HL-60 (cell line): ENCODE measurements at regions not wholly inside any gene's neighbourhood (a gene's known extent, or its start where the extent isn't known, plus 50 kb on each side); places are given as distances from the start of the nearest gene placed in this dataset.

Experiments
- CTCF ChIP-seq: IDR thresholded peaks from one replicate; pipeline ENCODE4 v1.5.1; 2011; ENCODE audit warnings: low read length, control low read depth, inconsistent platforms; ENCODE audit not compliant: insufficient read depth
- GABPA ChIP-seq: IDR thresholded peaks from 2 replicates; pipeline ENCODE4 v1.6.1; 2012; ENCODE audit warnings: low read depth
- POLR2AphosphoS5 ChIP-seq: IDR thresholded peaks from 2 replicates; pipeline ENCODE4 v1.6.1; 2012; ENCODE audit warnings: low read depth
- TF ChIP-seq, protein P1 (sequence below): IDR thresholded peaks from 2 replicates; pipeline ENCODE4 v1.6.1; 2012; ENCODE audit warnings: low read depth; ENCODE audit not compliant: insufficient replicate concordance

DNA sequence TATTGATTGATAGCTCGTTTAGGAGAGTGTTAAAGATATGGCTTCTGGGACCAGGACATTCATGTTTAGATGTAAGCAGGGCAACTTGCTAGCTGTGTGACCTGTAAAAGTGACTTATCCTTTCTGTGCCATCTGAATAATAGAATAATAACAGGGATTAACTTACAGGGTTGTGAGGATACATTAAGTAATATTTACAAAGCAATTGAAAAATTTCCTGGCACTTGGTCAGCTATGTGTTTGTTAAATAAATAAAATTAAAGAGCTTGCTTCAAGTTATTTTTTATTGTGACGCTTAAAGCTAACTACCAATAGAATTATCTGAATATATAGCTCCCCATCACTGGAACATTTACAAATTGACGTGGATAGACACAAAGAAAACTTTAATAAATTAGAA lies 287.9 kb upstream of the CDIN1 start:
- TF ChIP-seq CTCF: no peak
- TF ChIP-seq GABPA: no peak
- TF ChIP-seq, protein P1, sequence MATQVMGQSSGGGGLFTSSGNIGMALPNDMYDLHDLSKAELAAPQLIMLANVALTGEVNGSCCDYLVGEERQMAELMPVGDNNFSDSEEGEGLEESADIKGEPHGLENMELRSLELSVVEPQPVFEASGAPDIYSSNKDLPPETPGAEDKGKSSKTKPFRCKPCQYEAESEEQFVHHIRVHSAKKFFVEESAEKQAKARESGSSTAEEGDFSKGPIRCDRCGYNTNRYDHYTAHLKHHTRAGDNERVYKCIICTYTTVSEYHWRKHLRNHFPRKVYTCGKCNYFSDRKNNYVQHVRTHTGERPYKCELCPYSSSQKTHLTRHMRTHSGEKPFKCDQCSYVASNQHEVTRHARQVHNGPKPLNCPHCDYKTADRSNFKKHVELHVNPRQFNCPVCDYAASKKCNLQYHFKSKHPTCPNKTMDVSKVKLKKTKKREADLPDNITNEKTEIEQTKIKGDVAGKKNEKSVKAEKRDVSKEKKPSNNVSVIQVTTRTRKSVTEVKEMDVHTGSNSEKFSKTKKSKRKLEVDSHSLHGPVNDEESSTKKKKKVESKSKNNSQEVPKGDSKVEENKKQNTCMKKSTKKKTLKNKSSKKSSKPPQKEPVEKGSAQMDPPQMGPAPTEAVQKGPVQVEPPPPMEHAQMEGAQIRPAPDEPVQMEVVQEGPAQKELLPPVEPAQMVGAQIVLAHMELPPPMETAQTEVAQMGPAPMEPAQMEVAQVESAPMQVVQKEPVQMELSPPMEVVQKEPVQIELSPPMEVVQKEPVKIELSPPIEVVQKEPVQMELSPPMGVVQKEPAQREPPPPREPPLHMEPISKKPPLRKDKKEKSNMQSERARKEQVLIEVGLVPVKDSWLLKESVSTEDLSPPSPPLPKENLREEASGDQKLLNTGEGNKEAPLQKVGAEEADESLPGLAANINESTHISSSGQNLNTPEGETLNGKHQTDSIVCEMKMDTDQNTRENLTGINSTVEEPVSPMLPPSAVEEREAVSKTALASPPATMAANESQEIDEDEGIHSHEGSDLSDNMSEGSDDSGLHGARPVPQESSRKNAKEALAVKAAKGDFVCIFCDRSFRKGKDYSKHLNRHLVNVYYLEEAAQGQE: no peak
- no peak for TF ChIP-seq POLR2AphosphoS5
